NB4 (cell line): ENCODE measurements at regions not wholly inside any gene's neighbourhood (a gene's known extent, or its start where the extent isn't known, plus 50 kb on each side); places are given as distances from the start of the nearest gene placed in this dataset.

Source experiments
- DNase-seq: peaks from one replicate; pipeline ENCODE4 v3.0.0; 2010; ENCODE audit warnings: low read depth
- H3K4me3 ChIP-seq: one replicate; pipeline ENCODE4 v1.5.1; 2011; ENCODE audit warnings: mild to moderate bottlenecking, low read depth, low read length, moderate library complexity
- CTCF ChIP-seq: IDR thresholded peaks from one replicate; pipeline ENCODE4 v1.5.1; 2012; ENCODE audit warnings: low read depth, low read length
- MAX ChIP-seq: IDR thresholded peaks from 2 replicates; pipeline ENCODE4 v1.6.1; 2011; ENCODE audit warnings: low read depth, low read length
- MYC ChIP-seq: IDR thresholded peaks from 2 replicates; pipeline ENCODE4 v1.6.1; 2011; ENCODE audit warnings: low read depth, low read length
- POLR2A ChIP-seq: IDR thresholded peaks from 2 replicates; pipeline ENCODE4 v1.6.1; 2011; ENCODE audit warnings: mild to moderate bottlenecking; ENCODE audit not compliant: insufficient read length; ENCODE audit errors: extremely low read depth

GRCh38 chr11:116538677-116539076 is 234.1 kb downstream of the BUD13 start:
- DNase-seq = no peak
- TF ChIP-seq MAX (no peak), CTCF (no peak), POLR2A (no peak), MYC (no peak)
- H3K4me3 ChIP-seq = no peak overlapping the region

- no peak for DNase-seq
- TF ChIP-seq MYC (no peak), MAX (no peak), POLR2A (no peak), CTCF (no peak)
These were observed 235.1 kb downstream of the BUD13 start for GRCh38 chr11:116537709-116538108.

DNA sequence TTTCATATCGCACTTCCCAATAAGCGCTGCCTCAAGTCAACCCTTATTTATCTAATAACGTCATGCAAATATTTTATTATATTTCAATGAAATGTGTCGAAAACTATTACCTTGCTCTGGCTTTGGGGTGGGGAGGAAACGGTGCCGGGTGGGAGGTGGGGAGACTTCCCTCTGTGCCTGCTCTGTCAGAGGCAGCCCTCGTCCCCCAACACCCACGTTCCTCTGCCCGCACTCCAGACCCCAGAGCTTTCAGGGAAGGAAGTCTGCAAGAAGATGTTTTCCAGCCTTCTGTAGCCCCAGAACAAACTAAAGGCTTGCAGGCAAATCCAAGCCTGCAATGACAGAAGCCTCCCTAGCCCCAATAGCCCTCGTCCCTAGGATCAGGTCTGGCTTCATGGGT is 235.7 kb downstream of the BUD13 start:
- no peak for TF ChIP-seq POLR2A
- TF ChIP-seq MAX = no peak
- TF ChIP-seq MYC = no peak
- TF ChIP-seq CTCF = no peak
- no peak overlapping the region for H3K4me3 ChIP-seq
- DNase-seq = no peak

More at GRCh38 chr11:116537709-116538108, 235.1 kb downstream of the BUD13 start:
- no peak overlapping the region for H3K4me3 ChIP-seq

DNA sequence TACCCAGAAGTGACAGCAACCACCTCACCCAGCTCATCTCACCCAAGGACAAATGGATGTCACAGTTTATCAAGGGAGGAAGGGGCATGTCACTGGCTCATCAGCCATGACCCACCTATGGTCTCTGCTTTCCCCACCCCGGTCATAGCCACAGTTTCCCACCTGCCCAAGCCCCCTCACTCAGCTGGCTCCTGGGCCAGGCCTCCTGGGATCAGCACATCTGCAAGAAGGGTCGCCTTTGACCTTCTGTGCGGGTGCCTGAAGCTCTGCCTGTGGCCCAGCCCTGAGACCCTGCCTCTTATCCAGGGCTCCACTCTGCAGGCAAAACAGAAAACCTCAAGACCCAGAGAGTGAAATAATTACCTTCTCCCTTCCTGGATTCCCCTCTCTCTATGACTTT is 236.4 kb downstream of the BUD13 start:
- TF ChIP-seq MAX = no peak
- TF ChIP-seq CTCF = no peak
- TF ChIP-seq MYC = no peak
- no peak for TF ChIP-seq POLR2A
- no peak for DNase-seq
- no peak overlapping the region for H3K4me3 ChIP-seq

GRCh38 chr11:116535994-116536393 is 236.8 kb downstream of the BUD13 start:
- DNase-seq = no peak
- no peak overlapping the region for H3K4me3 ChIP-seq
- TF ChIP-seq MAX = no peak
- no peak for TF ChIP-seq MYC
- no peak for TF ChIP-seq CTCF
- no peak for TF ChIP-seq POLR2A

DNA sequence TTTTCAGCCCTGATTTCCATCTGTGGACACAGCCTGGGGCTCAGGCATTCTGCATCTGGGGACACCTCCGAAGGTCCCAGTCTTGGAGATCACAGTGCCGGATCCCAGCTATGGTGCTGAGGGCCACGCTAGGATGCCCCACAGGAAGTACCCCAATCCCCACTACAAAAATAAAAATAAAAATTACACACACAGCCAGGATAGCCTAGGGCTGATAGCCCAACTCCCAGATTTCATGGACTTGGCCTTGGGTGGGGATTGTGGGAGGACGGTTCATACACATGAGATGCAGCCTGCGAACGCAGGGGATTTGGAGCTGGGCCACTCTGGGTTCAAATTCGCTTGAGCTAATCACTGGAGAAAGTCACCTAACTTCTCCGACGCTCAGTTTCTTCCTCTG is 237.7 kb downstream of the BUD13 start:
- no peak for DNase-seq
- TF ChIP-seq POLR2A = no peak
- no peak overlapping the region for H3K4me3 ChIP-seq
